ENCODE measurements at regions not wholly inside any gene's neighbourhood (a gene's known extent, or its start where the extent isn't known, plus 50 kb on each side); places are given as distances from the start of the nearest gene placed in this dataset.
A peak's percentile ranks its signal among the peaks of the same experiment; 100 is the strongest.
"Not testable (repeated sequence)": the region's sequence is repeated elsewhere in the genome, so short reads cannot be mapped to it uniquely, and the experiment has no call there.

- DNase-seq, result peak; percentile 11
These were observed 484.6 kb downstream of the ZNF536 start for GRCh38 chr19:30856786-30857185.

- DNase-seq, result peak; percentile 3
These were observed 484.2 kb downstream of the ZNF536 start for GRCh38 chr19:30856376-30856775.

- peak; percentile 26 for DNase-seq
These were observed 483.3 kb downstream of the ZNF536 start for GRCh38 chr19:30855442-30855841.

GRCh38 chr19:30854661-30855060, 482.5 kb downstream of the ZNF536 start:
- peak; percentile 3 for DNase-seq

- no peak for DNase-seq
These were observed 482.0 kb downstream of the ZNF536 start for GRCh38 chr19:30854207-30854606.

GRCh38 chr19:30853036-30853435, 480.9 kb downstream of the ZNF536 start:
- no peak for DNase-seq

- no peak for DNase-seq
These were observed 480.0 kb downstream of the ZNF536 start for GRCh38 chr19:30852168-30852567.

GRCh38 chr19:30851646-30852045, 479.5 kb downstream of the ZNF536 start:
- no peak for DNase-seq

GRCh38 chr19:30848636-30849425, 476.6 kb downstream of the ZNF536 start:
- no peak for DNase-seq

- DNase-seq, result no peak
These were observed 473.9 kb downstream of the ZNF536 start for GRCh38 chr19:30846102-30846501.

GRCh38 chr19:30842926-30843325, 470.7 kb downstream of the ZNF536 start:
- DNase-seq, result no peak

- no peak for DNase-seq
These were observed 469.8 kb downstream of the ZNF536 start for GRCh38 chr19:30841934-30842333.

- no peak for DNase-seq
These were observed 458.7 kb downstream of the ZNF536 start for GRCh38 chr19:30830875-30831274.

- DNase-seq, result not testable (repeated sequence)
These were observed 453.3 kb downstream of the ZNF536 start for GRCh38 chr19:30825505-30825904.

GRCh38 chr19:30824809-30825208, 452.6 kb downstream of the ZNF536 start:
- no peak for DNase-seq

- no peak for DNase-seq
These were observed 445.9 kb downstream of the ZNF536 start for GRCh38 chr19:30817965-30818567.

GRCh38 chr19:30817197-30817596, 445.0 kb downstream of the ZNF536 start:
- no peak for DNase-seq

- DNase-seq, result no peak
These were observed 443.9 kb downstream of the ZNF536 start for GRCh38 chr19:30815889-30816580.

GRCh38 chr19:30812099-30812678, 440.0 kb downstream of the ZNF536 start:
- no peak for DNase-seq

- no peak for DNase-seq
These were observed 439.4 kb downstream of the ZNF536 start for GRCh38 chr19:30811397-30812098.

GRCh38 chr19:30810726-30811125, 438.5 kb downstream of the ZNF536 start:
- DNase-seq, result no peak

- no peak for DNase-seq
These were observed 435.1 kb downstream of the ZNF536 start for GRCh38 chr19:30807278-30807677.

- DNase-seq, result no peak
These were observed 434.1 kb downstream of the ZNF536 start for GRCh38 chr19:30806311-30806710.
